K562 (cell line): ENCODE measurements at regions not wholly inside any gene's neighbourhood (a gene's known extent, or its start where the extent isn't known, plus 50 kb on each side); places are given as distances from the start of the nearest gene placed in this dataset.

Experiments
- AFF1 ChIP-seq, 2 experiments: fragments of 450-650 bp; IDR thresholded peaks; 2 replicates each; pipeline ENCODE4 v1.6.1; 2018; ENCODE audit warnings: mild to moderate bottlenecking in 2 of 2, low read depth in 1 of 2; ENCODE audit not compliant: partially characterized antibody in 2 of 2
- COPS2 ChIP-seq: fragments of 450-650 bp; conservative IDR thresholded peaks from 2 replicates; pipeline ENCODE4 v1.6.1; 2016; ENCODE audit warnings: mild to moderate bottlenecking, moderate library complexity
- ETS2 ChIP-seq: IDR thresholded peaks from 2 replicates; pipeline ENCODE4 v1.6.1; 2016; ENCODE audit warnings: borderline replicate concordance, missing genetic modification characterization, mild to moderate bottlenecking, moderate library complexity, missing compliant biosample characterization; ENCODE audit not compliant: poor library complexity, severe bottlenecking
- IFI16 ChIP-seq: fragments of 250-450 bp; sonication (Bioruptor Pico); IDR thresholded peaks from 2 replicates; pipeline ENCODE4 v2.1.2; 2022; ENCODE audit warnings: mild to moderate bottlenecking, inconsistent platforms
- KAT8 ChIP-seq: fragments of 450-650 bp; IDR thresholded peaks from 2 replicates; pipeline ENCODE4 v1.6.1; 2016; ENCODE audit warnings: low read depth, mild to moderate bottlenecking
- LARP7 ChIP-seq: fragments of 450-650 bp; IDR thresholded peaks from 2 replicates; pipeline ENCODE4 v1.6.1; 2016
- MXI1 ChIP-seq: IDR thresholded peaks from 2 replicates; pipeline ENCODE4 v1.6.1; 2011; ENCODE audit warnings: low read depth, mild to moderate bottlenecking, improper control_type of control experiment, low read length
- NR4A1 ChIP-seq, 2 experiments: fragments of 250-450 bp in 1 of 2; fragments of 450-650 bp in 1 of 2; sonication (Bioruptor Pico) in 1 of 2; IDR thresholded peaks; 2 replicates each; pipeline versions ENCODE4 v1.4.0 to v1.6.1; 2016 to 2020; ENCODE audit warnings: mild to moderate bottlenecking in 2 of 2, missing compliant biosample characterization in 1 of 2, missing genetic modification characterization in 1 of 2, moderate library complexity in 1 of 2
- SMAD2 ChIP-seq: fragments of 150-350 bp; IDR thresholded peaks from 2 replicates; pipeline ENCODE4 v1.6.1; 2014; ENCODE audit warnings: low read depth, mild to moderate bottlenecking, low read length
- THRB ChIP-seq: fragments of 450-650 bp; formaldehyde crosslinking; conservative IDR thresholded peaks from 2 replicates; pipeline ENCODE4 v1.4.0; 2022; ENCODE audit warnings: mild to moderate bottlenecking, missing genetic modification characterization

- TF ChIP-seq AFF1 (IDR thresholded peaks at IDR 0.05; ENCODE audit: low read depth in 1 of 2, partially characterized antibody in 2 of 2), result no peak
- TF ChIP-seq THRB, result no peak
- no peak for TF ChIP-seq NR4A1 (CRISPR knock-in tag; IDR thresholded peaks at IDR 0.05)
- no peak for TF ChIP-seq NR4A1 (tag; IDR thresholded peaks at IDR 0.05)
- no peak for TF ChIP-seq LARP7
- no peak for TF ChIP-seq COPS2
- no peak for TF ChIP-seq MXI1
- TF ChIP-seq KAT8, result no peak
- no peak for TF ChIP-seq IFI16 (CRISPR knock-in tag)
- no peak for TF ChIP-seq SMAD2
- TF ChIP-seq ETS2 (tag), result no peak
Observed at GRCh38 chr13:28555096-28555495, 60.2 kb upstream of the FLT1 start (continued).
